ENCODE measurements at regions not wholly inside any gene's neighbourhood (a gene's known extent, or its start where the extent isn't known, plus 50 kb on each side); places are given as distances from the start of the nearest gene placed in this dataset.

DNA sequence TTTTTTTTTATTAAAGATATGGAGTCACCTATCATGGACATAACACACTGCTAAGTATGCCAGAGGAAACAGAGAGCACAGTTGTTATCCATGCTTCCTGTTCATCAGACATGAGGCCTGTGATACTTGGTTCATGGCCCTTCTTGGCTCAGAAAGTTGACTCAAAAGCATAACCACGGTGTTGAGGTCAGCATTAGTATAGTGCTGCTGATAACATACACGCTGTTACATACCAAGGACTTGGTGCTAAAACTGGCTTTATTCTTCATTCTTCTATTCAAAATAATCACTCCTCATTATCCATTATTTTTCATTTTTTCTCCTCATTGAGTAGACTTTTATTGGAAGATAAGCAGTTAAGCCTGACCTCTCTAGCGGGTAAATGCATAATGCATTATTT is 464.1 kb downstream of the ADGRL2 start:
- TF ChIP-seq POLR2A (IDR thresholded peaks at IDR 0.05): no peak
- TF ChIP-seq, protein P1, sequence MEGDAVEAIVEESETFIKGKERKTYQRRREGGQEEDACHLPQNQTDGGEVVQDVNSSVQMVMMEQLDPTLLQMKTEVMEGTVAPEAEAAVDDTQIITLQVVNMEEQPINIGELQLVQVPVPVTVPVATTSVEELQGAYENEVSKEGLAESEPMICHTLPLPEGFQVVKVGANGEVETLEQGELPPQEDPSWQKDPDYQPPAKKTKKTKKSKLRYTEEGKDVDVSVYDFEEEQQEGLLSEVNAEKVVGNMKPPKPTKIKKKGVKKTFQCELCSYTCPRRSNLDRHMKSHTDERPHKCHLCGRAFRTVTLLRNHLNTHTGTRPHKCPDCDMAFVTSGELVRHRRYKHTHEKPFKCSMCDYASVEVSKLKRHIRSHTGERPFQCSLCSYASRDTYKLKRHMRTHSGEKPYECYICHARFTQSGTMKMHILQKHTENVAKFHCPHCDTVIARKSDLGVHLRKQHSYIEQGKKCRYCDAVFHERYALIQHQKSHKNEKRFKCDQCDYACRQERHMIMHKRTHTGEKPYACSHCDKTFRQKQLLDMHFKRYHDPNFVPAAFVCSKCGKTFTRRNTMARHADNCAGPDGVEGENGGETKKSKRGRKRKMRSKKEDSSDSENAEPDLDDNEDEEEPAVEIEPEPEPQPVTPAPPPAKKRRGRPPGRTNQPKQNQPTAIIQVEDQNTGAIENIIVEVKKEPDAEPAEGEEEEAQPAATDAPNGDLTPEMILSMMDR (IDR thresholded peaks at IDR 0.05): no peak

All from Peyer's patch (tissue), 4 donors.